Left ventricle myocardium inferior (tissue), 1 donor: ENCODE measurements at regions not wholly inside any gene's neighbourhood (a gene's known extent, or its start where the extent isn't known, plus 50 kb on each side); places are given as distances from the start of the nearest gene placed in this dataset.

Experiments
- DNase-seq: peaks from one replicate; pipeline ENCODE4 v3.0.0-alpha.2; 2020
- H3K27ac ChIP-seq: fragments of 200-600 bp; replicated peaks from 2 replicates; pipeline ENCODE4 v1.8.0; 2021
- H3K27me3 ChIP-seq: fragments of 200-600 bp; 2 replicates; pipeline ENCODE4 v1.8.0; 2021; ENCODE audit warnings: low read depth
- H3K36me3 ChIP-seq: fragments of 200-600 bp; 2 replicates; pipeline ENCODE4 v1.8.0; 2021
- H3K4me1 ChIP-seq: fragments of 200-600 bp; 2 replicates; pipeline ENCODE4 v1.8.0; 2021
- H3K4me3 ChIP-seq: fragments of 200-600 bp; 2 replicates; pipeline ENCODE4 v1.8.0; 2021; ENCODE audit warnings: mild to moderate bottlenecking, moderate library complexity
- H3K9me3 ChIP-seq: fragments of 200-600 bp; replicated peaks from 2 replicates; pipeline ENCODE4 v1.8.0; 2021
- CTCF ChIP-seq: fragments of 200-600 bp; IDR thresholded peaks from 2 replicates; pipeline ENCODE4 v1.8.0; 2021; ENCODE audit warnings: antibody characterized with exemption, mild to moderate bottlenecking, borderline replicate concordance
- intact Hi-C: fragments of 100-400 bp; cut with micrococcal nuclease; formaldehyde crosslinking; loops from one replicate; pipeline ENCODE4 v1.11.0; 2022
- donor health status: DM: no; HTN: yes; CAD: no; lungs with severe emphysema.

GRCh38 chr4:133574248-133574647 lies 425.2 kb downstream of the PCDH10 start:
- Histone ChIP-seq H3K27ac (no peak overlapping the region), H3K9me3 (no peaks in the 10 kb centered on the region), H3K36me3 (no peaks in the 10 kb centered on the region), H3K4me3 (no peak overlapping the region), H3K27me3 (no peaks in the 10 kb centered on the region), H3K4me1 (no peaks in the 10 kb centered on the region)
- intact Hi-C loops = no loop called here
- no peak for DNase-seq
- TF ChIP-seq CTCF = no peak

GRCh38 chr4:133565379-133565778 lies 416.3 kb downstream of the PCDH10 start:
- TF ChIP-seq CTCF = no peak
- DNase-seq = no peak
- no peaks in the 10 kb centered on the region for H3K9me3 ChIP-seq
- no peak overlapping the region for H3K27ac ChIP-seq
- H3K27me3 ChIP-seq = no peaks in the 10 kb centered on the region
- no peaks in the 10 kb centered on the region for H3K36me3 ChIP-seq
- intact Hi-C loops = no loop called here
- no peaks in the 10 kb centered on the region for H3K4me1 ChIP-seq
- no peak overlapping the region for H3K4me3 ChIP-seq

GRCh38 chr4:133559987-133560386 lies 410.9 kb downstream of the PCDH10 start:
- no peaks in the 10 kb centered on the region for H3K27me3 ChIP-seq
- H3K4me3 ChIP-seq = no peak overlapping the region
- no peaks in the 10 kb centered on the region for H3K36me3 ChIP-seq
- no peak for TF ChIP-seq CTCF
- H3K4me1 ChIP-seq = no peaks in the 10 kb centered on the region
- intact Hi-C loops = no loop called here
- H3K27ac ChIP-seq = no peak overlapping the region
- no peak for DNase-seq
- H3K9me3 ChIP-seq = no peaks in the 10 kb centered on the region

- no peak for TF ChIP-seq CTCF
These were observed 406.6 kb downstream of the PCDH10 start for GRCh38 chr4:133555671-133556070.

GRCh38 chr4:133550436-133550835 lies 401.3 kb downstream of the PCDH10 start:
- Histone ChIP-seq H3K36me3 (no peaks in the 10 kb centered on the region), H3K4me3 (no peak overlapping the region), H3K9me3 (no peaks in the 10 kb centered on the region), H3K27me3 (no peaks in the 10 kb centered on the region), H3K27ac (no peak overlapping the region), H3K4me1 (no peaks in the 10 kb centered on the region)
- intact Hi-C loops = no loop called here
- DNase-seq = no peak
- TF ChIP-seq CTCF = no peak

More at GRCh38 chr4:133555671-133556070, 406.6 kb downstream of the PCDH10 start:
- Histone ChIP-seq H3K4me3 (no peak overlapping the region), H3K9me3 (no peaks in the 10 kb centered on the region), H3K27ac (no peak overlapping the region), H3K4me1 (no peaks in the 10 kb centered on the region), H3K36me3 (no peaks in the 10 kb centered on the region), H3K27me3 (no peaks in the 10 kb centered on the region)
- intact Hi-C loops = no loop called here
- no peak for DNase-seq

GRCh38 chr4:133544097-133544496 lies 395.0 kb downstream of the PCDH10 start:
- H3K36me3 ChIP-seq = no peaks in the 10 kb centered on the region
- no peak overlapping the region for H3K4me3 ChIP-seq
- no peaks in the 10 kb centered on the region for H3K27me3 ChIP-seq
- DNase-seq = no peak
- TF ChIP-seq CTCF = no peak
- no peaks in the 10 kb centered on the region for H3K4me1 ChIP-seq
- intact Hi-C loops = no loop called here
- H3K27ac ChIP-seq = no peak overlapping the region
- H3K9me3 ChIP-seq = no peaks in the 10 kb centered on the region
